8988T (cell line): ENCODE measurements at regions not wholly inside any gene's neighbourhood (a gene's known extent, or its start where the extent isn't known, plus 50 kb on each side); places are given as distances from the start of the nearest gene placed in this dataset.
"Not testable (repeated sequence)": the region's sequence is repeated elsewhere in the genome, so short reads cannot be mapped to it uniquely, and the experiment has no call there.

ENCODE experiments used
- DNase-seq: peaks from one replicate; pipeline ENCODE4 v3.0.0; 2011

GRCh38 chr10:78419481-78420265 lies 386.0 kb downstream of the RPS24 start:
- no peak for DNase-seq

- no peak for DNase-seq
These were observed 387.5 kb downstream of the RPS24 start for GRCh38 chr10:78420946-78421735.

GRCh38 chr10:78424050-78424449 lies 390.4 kb downstream of the RPS24 start:
- not testable (repeated sequence) for DNase-seq

- no peak for DNase-seq
These were observed 391.1 kb downstream of the RPS24 start for GRCh38 chr10:78424723-78425122.

- DNase-seq: no peak
These were observed 392.5 kb downstream of the RPS24 start for GRCh38 chr10:78426181-78426580.

GRCh38 chr10:78427497-78428031 lies 393.9 kb downstream of the RPS24 start:
- no peak for DNase-seq

GRCh38 chr10:78428579-78428978 lies 394.9 kb downstream of the RPS24 start:
- DNase-seq: no peak

- DNase-seq: no peak
These were observed 396.3 kb downstream of the RPS24 start for GRCh38 chr10:78429984-78430383.

GRCh38 chr10:78432583-78432982 lies 398.9 kb downstream of the RPS24 start:
- DNase-seq: no peak

GRCh38 chr10:78433076-78433595 lies 399.5 kb downstream of the RPS24 start:
- DNase-seq: no peak

- DNase-seq: no peak
These were observed 400.3 kb downstream of the RPS24 start for GRCh38 chr10:78433766-78434535.

GRCh38 chr10:78434886-78435285 lies 401.2 kb downstream of the RPS24 start:
- DNase-seq: no peak

GRCh38 chr10:78435484-78436221 lies 402.0 kb downstream of the RPS24 start:
- no peak for DNase-seq

- no peak for DNase-seq
These were observed 402.5 kb downstream of the RPS24 start for GRCh38 chr10:78436222-78436573.

- no peak for DNase-seq
These were observed 403.2 kb downstream of the RPS24 start for GRCh38 chr10:78436706-78437406.

GRCh38 chr10:78437407-78437768 lies 403.7 kb downstream of the RPS24 start:
- no peak for DNase-seq

- DNase-seq: no peak
These were observed 404.6 kb downstream of the RPS24 start for GRCh38 chr10:78437998-78438906.

GRCh38 chr10:78438907-78439809 lies 405.5 kb downstream of the RPS24 start:
- no peak for DNase-seq

GRCh38 chr10:78441010-78441409 lies 407.3 kb downstream of the RPS24 start:
- DNase-seq: no peak
